NCI-H2029 (cell line): ENCODE measurements at regions not wholly inside any gene's neighbourhood (a gene's known extent, or its start where the extent isn't known, plus 50 kb on each side); places are given as distances from the start of the nearest gene placed in this dataset.
"Not testable (repeated sequence)": the region's sequence is repeated elsewhere in the genome, so short reads cannot be mapped to it uniquely, and the experiment has no call there.

ENCODE experiments used
- DNase-seq: peaks from one replicate; lab custom pipeline; 2025; lab: John Stamatoyannopoulos, UW

DNA sequence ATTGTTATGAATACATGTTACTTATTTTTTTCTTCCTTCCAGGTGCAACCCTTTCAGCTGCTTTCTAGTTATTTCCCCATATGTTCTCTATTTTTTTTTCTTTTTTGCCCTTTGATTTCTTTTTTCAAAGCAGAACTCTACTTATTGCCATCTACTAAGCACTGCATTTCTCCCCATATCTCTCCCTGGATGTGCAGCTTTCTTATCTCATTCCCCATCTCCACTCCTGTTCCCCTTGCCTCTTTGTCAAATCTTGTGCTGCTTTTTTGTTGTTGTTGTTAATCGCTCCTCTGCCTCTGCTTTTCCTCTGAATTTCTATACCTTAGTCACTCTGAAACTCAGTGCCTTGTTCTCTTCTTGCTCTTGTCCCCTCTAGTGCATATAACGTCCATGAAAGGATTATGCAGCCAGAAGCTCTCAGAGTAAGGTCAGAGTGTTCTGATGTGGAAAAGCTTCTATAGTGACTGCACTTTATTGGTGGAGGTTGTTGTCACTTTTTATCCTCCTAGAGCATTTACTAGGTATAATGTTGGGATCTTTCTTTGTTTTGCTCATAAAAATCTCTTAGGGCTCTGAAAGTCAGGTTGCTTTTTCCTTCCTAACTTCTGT is 51.1 kb upstream of the JADE1 start:
- no peak for DNase-seq

- no peak for DNase-seq
Observed at GRCh38 chr4:128757712-128758111, 51.8 kb upstream of the JADE1 start.

DNA sequence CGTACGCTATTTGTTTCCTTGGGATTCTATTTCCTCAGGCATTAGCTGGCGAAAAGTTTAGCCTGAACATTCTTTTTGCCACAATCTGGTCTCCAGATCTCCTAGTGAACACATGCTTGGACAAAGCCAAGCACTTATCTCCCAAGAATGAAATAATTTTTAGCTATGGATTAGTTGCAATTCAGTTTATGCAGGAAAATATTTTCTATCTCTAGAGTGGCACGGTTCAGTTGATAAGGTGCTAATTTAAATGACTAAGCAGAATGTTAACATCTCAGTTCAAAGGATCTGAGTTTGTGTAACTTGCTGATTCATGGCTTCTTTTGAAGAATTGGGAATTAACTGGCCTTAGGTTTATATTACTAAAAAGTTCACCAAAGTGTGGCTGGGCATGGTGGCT is 58.1 kb upstream of the JADE1 start:
- DNase-seq: no peak

GRCh38 chr4:128741748-128742147 is 67.8 kb upstream of the JADE1 start:
- DNase-seq: not testable (repeated sequence)

DNA sequence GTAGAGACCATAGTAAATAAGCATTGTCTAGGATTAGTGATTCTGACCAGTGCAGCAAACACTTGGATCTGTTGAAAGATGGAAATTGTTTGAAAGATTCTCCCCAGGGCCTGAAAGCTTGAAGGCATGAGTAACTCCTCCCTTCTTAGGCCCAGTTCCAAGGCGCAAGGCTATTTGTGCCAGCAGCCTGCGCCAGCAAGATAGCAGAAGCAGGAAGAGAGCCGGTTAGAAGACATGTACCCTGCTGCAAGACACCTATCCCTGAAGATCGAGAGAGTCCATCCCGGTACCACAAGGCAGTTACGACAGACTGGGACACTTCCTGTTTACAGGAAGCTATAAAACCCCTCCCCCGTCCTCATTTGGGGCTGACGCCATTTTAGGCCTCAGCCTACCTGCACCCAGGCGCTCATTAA is 72.4 kb upstream of the JADE1 start:
- no peak for DNase-seq

DNA sequence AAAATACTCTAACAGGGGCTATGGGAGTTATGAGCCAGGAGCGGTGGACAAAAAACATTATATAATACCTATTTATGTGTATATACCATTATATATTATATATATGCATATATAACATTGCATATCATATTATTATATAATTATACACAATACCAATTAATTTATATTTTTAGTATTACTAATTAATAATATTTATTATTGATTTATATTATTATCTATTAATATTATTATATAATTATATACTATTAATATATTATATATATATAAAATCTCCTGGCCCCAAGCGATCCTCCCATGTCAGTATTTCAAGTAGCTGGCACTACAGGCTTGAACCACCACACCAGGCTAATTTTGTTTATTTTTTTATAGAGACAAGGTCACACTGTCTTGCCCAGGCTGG is 73.8 kb upstream of the JADE1 start:
- no peak for DNase-seq

- DNase-seq: no peak
Observed at GRCh38 chr4:128728190-128728589, 81.3 kb upstream of the JADE1 start.

DNA sequence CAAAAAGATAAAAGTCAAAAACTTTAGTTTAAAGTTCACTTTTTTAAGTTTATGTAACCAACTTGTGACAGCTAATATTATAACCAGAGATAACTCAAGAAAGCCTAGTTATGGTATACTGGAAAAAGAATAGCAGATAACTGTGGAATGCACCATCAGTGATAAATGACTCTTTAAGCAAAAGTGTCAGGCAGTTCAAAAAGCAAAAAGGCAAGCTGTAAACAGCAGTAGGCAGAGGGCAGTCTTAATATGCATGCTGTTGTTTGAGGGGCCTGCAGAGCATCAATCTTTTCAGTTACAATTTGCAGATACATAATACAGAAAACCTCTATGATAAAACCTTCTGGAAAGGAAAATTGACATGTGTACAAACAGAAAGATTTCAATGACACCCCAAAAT is 81.8 kb upstream of the JADE1 start:
- DNase-seq: no peak

DNA sequence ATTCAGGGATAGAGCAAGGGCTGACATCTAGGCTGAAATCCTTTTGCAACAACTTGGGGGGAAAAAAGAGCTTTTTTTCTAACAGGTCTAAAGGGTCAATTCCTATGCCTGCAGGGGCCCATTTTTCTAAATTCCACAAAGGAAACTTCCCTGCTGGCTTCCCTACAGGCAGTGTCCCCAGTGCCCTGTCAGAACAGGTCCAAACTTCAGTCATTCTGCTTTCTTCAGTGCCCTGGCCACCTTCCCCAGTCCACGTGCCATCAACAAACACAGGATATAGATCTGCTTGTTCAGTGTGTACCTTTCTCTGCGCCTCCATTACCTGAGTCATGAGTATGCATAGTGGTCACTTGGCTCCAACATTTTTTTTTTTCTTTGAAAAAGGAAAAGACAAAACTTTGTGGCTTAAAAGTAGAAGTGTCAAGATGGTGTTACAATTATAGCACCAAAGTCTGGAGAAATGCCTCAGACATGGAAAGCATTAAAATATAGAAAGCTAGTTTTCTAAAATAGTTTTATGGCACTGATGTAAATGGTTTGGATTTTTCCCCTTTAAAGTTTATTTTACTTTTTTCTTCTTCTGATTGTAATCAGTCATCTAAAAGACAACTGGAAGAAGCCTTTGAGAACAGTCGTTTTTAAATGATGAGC is 84.0 kb upstream of the JADE1 start:
- no peak for DNase-seq

- DNase-seq: no peak
Observed at GRCh38 chr4:128722911-128723310, 86.6 kb upstream of the JADE1 start.

DNA sequence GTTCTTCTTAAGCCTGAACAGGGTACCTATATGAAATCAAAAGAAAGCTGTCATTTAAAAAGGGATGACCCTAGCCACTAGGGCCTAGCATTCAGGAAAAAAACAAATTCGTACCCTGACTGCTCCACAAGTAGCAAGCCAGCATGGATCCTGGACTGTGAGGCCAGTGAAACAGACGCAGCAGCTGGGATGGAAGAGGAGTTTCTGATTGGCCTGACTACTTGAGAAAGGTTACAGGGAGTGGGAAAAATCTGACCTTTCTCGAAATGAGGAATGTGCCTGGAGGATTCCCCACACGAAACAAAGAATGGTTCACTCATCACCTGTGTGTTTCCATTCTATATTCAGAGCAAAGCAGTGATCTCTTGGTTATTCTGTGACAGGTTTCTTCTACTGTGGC is 87.6 kb upstream of the JADE1 start:
- DNase-seq: no peak

DNA sequence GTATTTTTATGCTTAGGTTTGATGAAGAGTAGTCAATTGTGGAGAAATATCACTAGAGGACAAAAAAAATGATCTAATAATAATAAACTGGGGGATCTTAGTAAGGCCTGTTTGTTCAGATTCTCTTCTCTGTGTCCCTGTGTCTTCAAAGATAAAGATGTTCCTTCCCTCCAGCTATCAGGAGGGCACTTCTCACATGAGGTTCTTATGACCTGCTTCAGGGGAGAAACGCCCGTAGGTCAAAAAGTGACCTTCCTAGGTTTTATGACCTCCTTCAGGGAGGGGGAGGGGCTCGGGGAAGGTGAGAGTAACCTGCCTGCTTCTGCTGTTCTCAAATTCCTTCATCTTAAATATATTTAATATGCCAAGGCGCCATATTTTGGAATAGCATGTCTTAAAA is 89.2 kb upstream of the JADE1 start:
- DNase-seq: no peak

GRCh38 chr4:128718768-128719167 is 90.7 kb upstream of the JADE1 start:
- DNase-seq: no peak

GRCh38 chr4:128716338-128716737 is 93.2 kb upstream of the JADE1 start:
- no peak for DNase-seq

- DNase-seq: no peak
Observed at GRCh38 chr4:128715616-128716015, 93.9 kb upstream of the JADE1 start.

DNA sequence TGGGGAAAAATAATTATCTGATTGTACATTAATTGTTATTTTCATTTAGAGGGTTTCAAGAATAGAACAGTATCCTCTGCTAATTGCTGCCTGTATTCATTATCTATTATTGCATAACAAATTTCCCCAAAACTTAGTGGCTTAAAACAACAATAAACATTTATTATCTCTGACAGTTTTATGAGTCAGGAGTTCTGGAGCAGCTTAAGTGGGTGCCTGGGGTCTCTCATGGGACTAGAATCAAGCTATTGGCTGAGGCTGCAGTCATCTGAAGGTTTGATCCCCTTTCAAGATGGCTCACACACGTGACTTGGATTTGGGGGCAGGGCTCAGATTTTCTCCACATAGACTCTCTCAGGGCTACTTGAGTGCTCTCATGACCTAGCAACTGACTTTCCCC is 98.1 kb upstream of the JADE1 start:
- DNase-seq: no peak

GRCh38 chr4:128709268-128709667 is 100.2 kb upstream of the JADE1 start:
- DNase-seq: no peak

DNA sequence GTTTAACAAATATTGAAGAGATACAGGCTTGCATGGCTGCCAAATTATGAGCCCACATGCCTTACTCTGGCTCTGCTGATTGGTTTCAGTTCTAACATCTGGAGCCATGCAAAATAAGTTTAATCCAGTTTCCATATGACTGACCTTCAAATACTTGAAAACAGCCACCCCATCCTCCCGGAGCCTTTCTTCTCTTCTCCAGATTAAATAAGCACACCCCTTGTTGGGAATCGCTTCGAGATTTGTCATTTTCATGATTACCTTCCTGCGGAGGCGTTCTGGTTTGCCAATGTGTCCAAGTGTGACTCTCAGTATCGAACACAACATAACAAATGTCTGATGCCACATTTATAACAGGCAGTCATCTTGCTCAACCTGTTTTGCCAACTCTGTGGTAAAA is 101.6 kb upstream of the JADE1 start:
- DNase-seq: no peak

DNA sequence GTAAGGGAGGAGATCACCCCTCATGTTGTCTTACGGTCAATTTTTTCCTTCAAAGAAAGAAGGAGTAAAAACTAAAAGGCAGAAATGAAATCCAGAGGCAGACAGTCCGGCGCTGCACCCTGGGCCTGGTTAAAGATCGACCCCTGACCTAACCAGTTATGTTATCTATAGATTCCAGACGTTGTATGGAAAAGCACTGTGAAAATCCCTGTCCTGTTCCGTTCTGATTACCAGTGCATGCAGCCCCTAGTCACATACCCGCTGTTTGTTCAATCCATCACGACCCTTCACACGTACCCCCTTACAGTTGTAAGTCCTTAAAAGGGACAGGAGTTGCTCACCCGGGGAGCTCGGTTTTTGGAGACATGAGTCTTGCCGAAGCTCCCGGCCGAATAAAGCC is 105.6 kb upstream of the JADE1 start:
- DNase-seq: no peak

- no peak for DNase-seq
Observed at GRCh38 chr4:128700659-128701350, 108.7 kb upstream of the JADE1 start.

GRCh38 chr4:128698386-128698785 is 111.1 kb upstream of the JADE1 start:
- DNase-seq: no peak

DNA sequence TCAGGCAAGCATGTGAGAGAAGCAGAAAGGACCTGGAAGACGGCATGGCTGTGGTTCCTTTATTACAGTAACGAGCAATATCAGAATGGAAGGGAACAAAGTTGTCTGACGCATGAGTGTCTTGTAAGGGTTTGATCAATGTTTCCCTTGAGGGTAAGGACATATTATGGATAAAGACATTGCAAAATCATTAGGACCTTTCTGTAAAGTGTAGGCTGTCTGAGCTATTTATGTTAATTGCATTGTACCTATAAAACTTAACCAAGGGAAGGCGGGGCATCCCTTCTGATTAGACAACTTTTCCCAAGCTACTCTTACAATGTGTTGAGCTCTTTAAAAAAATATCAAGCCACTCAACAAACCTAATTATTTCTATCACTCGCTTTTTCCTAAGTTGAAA is 112.2 kb upstream of the JADE1 start:
- DNase-seq: no peak

GRCh38 chr4:128690011-128690410 is 119.5 kb upstream of the JADE1 start:
- DNase-seq: no peak
